ENCODE measurements at regions not wholly inside any gene's neighbourhood (a gene's known extent, or its start where the extent isn't known, plus 50 kb on each side); places are given as distances from the start of the nearest gene placed in this dataset.

- no peak for TF ChIP-seq CTCF (IDR thresholded peaks at IDR 0.05; ENCODE audit: low read depth, low read length)
- no peak overlapping the region for H3K4me3 ChIP-seq (replicated peaks in 1 of 2; ENCODE audit: low read depth in 2 of 2, low read length in 2 of 2)
- DNase-seq (ENCODE audit: low read depth in 2 of 2) = no peak
Measured at GRCh38 chr17:6213859-6214258, 143.7 kb downstream of the WSCD1 start.

GRCh38 chr17:6212766-6213165, 142.6 kb downstream of the WSCD1 start:
- no peak for TF ChIP-seq CTCF (IDR thresholded peaks at IDR 0.05; ENCODE audit: low read depth, low read length)
- H3K4me3 ChIP-seq (replicated peaks in 1 of 2; ENCODE audit: low read depth in 2 of 2, low read length in 2 of 2) = no peak overlapping the region
- DNase-seq (ENCODE audit: low read depth in 2 of 2) = no peak

GRCh38 chr17:6209829-6210228, 139.7 kb downstream of the WSCD1 start:
- no peak overlapping the region for H3K4me3 ChIP-seq (replicated peaks in 1 of 2; ENCODE audit: low read depth in 2 of 2, low read length in 2 of 2)
- DNase-seq (ENCODE audit: low read depth in 2 of 2) = no peak
- TF ChIP-seq CTCF (IDR thresholded peaks at IDR 0.05; ENCODE audit: low read depth, low read length) = no peak

- no peak overlapping the region for H3K4me3 ChIP-seq (replicated peaks in 1 of 2; ENCODE audit: low read depth in 2 of 2, low read length in 2 of 2)
- DNase-seq (ENCODE audit: low read depth in 2 of 2) = no peak
- no peak for TF ChIP-seq CTCF (IDR thresholded peaks at IDR 0.05; ENCODE audit: low read depth, low read length)
Measured at GRCh38 chr17:6208608-6209180, 138.5 kb downstream of the WSCD1 start.

GRCh38 chr17:6205525-6205924, 135.3 kb downstream of the WSCD1 start:
- no peak for DNase-seq (ENCODE audit: low read depth in 2 of 2)
- TF ChIP-seq CTCF (IDR thresholded peaks at IDR 0.05; ENCODE audit: low read depth, low read length) = no peak

GRCh38 chr17:6205033-6205432, 134.9 kb downstream of the WSCD1 start:
- no peak for DNase-seq (ENCODE audit: low read depth in 2 of 2)
- TF ChIP-seq CTCF (IDR thresholded peaks at IDR 0.05; ENCODE audit: low read depth, low read length) = no peak

More at GRCh38 chr17:6205525-6205924, 135.3 kb downstream of the WSCD1 start:
- no peak overlapping the region for H3K4me3 ChIP-seq (replicated peaks in 1 of 2; ENCODE audit: low read depth in 2 of 2, low read length in 2 of 2)

GRCh38 chr17:6204203-6204722, 134.1 kb downstream of the WSCD1 start:
- no peak for TF ChIP-seq CTCF (IDR thresholded peaks at IDR 0.05; ENCODE audit: low read depth, low read length)
- DNase-seq (ENCODE audit: low read depth in 2 of 2) = no peak
- H3K4me3 ChIP-seq (replicated peaks in 1 of 2; ENCODE audit: low read depth in 2 of 2, low read length in 2 of 2) = no peak overlapping the region

More at GRCh38 chr17:6205033-6205432, 134.9 kb downstream of the WSCD1 start:
- H3K4me3 ChIP-seq (replicated peaks in 1 of 2; ENCODE audit: low read depth in 2 of 2, low read length in 2 of 2) = no peak overlapping the region

All from cardiac fibroblast (primary cell).